Iris pigment epithelial cell (primary cell): ENCODE measurements at regions not wholly inside any gene's neighbourhood (a gene's known extent, or its start where the extent isn't known, plus 50 kb on each side); places are given as distances from the start of the nearest gene placed in this dataset.

Experiments
- DNase-seq: peaks from one replicate; pipeline ENCODE4 v3.0.0-alpha.2; 2011; ENCODE audit warnings: low read depth

DNA sequence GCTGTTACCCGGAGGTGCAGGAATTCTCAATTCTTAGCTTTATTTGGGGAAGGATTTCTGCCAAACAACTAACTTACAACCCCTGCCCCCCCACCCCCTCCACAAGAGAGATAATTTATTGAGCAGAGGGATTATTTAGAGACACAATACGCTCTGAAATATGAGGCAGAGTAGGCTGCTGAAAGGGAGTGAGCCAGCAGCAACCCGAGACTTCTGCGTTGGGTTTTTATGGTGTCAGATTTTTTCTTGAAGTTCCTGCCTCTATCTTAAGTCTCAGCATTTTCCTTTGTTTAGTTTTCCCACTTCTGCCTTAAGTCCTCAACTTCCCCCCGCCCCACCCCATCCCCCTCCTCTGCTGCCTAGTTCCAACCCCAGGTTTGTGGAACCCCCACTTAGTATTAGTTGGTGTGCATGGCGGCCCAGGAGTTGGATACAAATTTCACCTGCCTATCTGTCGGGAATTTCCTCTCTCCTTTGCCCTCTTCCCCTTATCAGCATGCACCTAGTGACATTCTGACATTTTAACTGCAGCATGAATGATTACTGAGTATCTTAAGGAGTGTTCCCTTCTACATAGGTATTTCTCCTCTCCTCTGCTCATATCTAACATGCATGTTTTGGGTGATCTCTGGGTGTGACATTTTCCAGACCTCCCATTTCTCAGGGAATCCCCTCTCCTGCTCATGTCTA is 1635.9 kb upstream of the LRRTM1 start:
- DNase-seq = no peak

DNA sequence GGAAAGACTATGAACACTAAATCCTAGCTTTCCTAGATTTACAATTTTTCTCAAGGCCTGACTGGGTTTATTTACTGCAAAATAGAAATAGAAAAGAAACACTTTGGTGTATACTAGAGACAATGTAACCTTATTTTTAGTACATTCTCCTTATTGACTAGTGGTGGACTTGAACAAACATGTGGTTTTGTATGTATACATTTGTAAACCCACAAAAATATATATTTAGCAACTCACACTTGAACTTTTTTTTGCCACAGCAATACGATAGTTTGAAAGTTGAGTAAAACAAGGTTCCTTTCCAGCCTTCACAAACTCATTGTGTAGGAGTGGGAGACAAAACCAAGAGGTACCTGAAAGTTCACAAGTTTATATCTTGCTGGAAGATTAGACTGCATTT is 1633.4 kb upstream of the LRRTM1 start:
- DNase-seq = no peak

- DNase-seq = no peak
Measured at GRCh38 chr2:81903534-81903933, 1599.0 kb upstream of the LRRTM1 start.

DNA sequence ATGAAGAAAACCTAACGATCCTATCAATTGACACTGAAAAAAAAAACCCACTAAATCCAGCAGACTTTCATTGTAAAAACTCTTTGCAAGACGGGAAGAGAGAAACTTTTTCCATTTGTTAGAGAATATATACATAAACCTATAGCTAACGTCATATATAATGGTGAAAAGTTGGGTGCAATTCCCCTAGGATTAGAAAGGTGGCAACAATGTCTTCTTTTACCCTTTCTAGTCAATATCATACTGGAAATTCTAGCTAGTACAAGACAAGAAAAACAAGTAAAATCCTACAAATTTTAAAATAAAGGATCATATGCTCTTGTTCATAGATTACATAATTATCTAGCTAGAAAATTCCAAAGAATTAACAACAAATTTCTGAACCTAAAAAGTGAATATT is 1596.5 kb upstream of the LRRTM1 start:
- DNase-seq = no peak

GRCh38 chr2:81895620-81896250 is 1591.2 kb upstream of the LRRTM1 start:
- no peak for DNase-seq

DNA sequence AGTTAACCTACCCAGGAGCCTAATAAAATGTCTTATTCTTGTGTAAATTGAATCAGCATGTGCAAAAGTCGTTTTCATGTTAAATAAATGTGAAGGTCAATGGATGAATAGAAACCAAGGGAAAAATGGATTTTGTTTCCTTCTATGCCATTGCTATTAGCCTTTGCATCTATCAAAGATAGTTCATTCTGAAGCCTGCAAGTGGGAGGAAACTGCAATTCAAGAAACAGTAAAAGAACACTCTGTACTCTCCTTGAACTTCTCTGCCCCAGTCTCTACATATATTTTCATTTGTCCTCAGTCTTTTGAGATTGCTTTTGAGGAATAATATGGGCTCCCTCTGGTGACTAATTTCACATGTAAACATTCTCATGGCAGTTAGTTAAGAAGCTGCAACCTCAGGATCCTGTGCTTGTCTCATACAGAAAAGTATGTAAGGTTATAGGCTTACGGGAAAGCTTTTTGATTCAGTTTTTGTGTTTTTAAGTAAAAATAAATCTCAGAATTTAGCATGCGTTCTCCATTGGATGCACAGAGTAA is 1590.0 kb upstream of the LRRTM1 start:
- no peak for DNase-seq

DNA sequence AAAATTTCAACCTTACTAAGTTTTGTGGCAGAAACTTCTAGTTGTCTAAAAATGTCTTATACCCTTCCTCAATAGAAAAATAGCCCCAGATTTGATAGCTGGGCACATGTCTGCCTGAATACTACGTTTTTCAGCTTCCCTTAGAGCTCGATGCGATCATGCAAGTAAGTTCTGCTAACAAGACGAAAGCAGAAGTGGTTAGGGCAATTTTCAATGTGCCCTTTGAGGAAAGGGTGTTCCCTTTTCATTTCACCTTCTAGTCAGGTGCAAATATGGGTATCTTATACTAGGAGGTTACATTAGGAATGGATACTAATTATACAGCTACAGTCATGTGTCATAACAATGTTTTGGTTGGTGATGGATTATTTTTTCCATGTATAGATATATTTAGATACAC is 1572.1 kb upstream of the LRRTM1 start:
- no peak for DNase-seq

GRCh38 chr2:81872006-81872405 is 1567.5 kb upstream of the LRRTM1 start:
- no peak for DNase-seq

DNA sequence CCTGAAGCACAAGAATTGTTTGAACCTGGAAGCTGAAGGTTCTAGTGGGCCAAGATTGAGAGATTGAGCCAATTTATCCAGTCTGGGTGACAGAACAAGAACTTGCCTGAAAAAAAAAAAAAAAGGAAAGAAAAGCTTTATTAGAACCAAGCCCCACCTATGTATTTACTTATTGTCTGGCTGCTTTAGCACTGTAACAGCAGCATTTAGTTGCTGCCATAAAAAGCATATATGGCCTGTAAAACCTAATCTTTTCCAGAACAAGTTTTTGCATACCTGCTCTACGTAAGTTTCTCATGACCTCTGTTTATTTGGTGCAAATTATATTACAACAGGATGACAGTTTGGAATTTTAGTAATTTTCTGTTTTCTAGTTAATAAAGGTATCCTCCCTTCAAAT is 1565.6 kb upstream of the LRRTM1 start:
- no peak for DNase-seq

GRCh38 chr2:81858998-81859397 is 1554.4 kb upstream of the LRRTM1 start:
- DNase-seq = no peak

- no peak for DNase-seq
Measured at GRCh38 chr2:81853341-81853740, 1548.8 kb upstream of the LRRTM1 start.

GRCh38 chr2:81852651-81853050 is 1548.1 kb upstream of the LRRTM1 start:
- no peak for DNase-seq

DNA sequence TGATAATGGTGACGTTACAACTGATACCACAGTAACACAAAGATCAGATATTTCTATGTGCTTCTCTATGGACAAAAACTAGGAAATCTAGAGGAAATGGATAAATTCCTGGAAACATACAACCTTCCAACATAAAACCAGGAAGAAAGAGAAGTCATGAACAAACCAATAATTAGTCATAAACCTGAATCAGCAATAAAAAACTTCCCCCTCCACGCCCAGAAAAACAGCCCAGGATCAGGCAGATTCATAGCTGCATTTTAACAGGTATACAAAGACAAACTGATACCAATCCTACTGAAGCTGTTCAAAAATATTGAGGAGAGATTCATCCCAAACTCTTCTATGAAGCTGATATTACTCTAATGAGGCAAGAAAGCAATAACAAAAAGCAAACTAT is 1535.2 kb upstream of the LRRTM1 start:
- no peak for DNase-seq

- DNase-seq = no peak
Measured at GRCh38 chr2:81835321-81836000, 1530.9 kb upstream of the LRRTM1 start.

DNA sequence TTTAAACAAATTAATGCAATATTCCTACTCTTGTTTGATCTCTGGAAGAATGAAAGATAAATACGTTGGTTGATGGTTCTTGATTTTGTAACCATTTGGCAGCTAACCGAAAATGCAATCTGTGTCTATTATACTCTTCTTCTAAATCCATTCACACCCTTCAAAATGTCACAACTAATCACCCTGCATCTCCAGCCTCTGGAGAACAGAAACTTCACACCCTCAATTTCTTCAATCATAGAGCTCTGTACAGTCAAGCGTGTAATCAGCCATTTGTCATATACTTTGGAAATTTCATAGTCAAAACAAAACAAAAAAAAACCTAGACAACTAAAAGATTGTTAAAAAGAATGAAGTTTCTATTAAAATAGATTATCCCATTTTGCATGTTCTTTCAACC is 1482.3 kb upstream of the LRRTM1 start:
- DNase-seq = no peak

DNA sequence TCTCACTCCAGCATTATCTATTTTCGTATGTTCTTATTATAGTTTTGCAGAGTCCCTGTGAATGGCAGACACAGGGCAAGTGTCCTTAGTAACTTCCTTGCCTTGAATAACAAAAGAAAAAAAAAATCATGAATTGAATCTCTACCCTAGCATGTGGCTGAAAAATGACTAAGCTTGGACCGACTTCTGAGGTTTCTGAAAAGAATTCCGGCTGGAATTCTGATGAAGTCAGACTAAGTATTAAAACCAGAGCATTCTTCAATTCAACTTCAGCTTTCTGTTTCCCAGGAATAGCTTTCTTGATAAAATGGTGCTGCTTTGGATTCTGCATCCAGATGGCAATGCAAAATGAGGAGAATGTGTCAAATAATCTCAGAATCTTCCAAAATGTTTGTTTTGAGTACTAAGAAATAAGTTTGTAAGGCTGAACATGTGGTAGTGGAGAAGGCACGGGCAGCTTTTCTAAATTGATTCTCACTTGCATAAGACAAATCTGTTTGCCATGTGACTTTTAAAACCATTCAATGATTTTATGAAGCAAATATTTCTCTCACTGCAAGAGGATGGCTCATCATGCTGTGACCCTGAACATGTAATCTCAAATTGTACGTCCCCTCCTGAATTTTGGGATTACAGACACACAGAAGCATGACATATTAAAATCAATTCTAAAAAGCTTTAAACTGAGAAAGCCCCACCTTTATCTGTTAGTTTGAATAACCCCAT is 1462.8 kb upstream of the LRRTM1 start:
- DNase-seq = no peak

DNA sequence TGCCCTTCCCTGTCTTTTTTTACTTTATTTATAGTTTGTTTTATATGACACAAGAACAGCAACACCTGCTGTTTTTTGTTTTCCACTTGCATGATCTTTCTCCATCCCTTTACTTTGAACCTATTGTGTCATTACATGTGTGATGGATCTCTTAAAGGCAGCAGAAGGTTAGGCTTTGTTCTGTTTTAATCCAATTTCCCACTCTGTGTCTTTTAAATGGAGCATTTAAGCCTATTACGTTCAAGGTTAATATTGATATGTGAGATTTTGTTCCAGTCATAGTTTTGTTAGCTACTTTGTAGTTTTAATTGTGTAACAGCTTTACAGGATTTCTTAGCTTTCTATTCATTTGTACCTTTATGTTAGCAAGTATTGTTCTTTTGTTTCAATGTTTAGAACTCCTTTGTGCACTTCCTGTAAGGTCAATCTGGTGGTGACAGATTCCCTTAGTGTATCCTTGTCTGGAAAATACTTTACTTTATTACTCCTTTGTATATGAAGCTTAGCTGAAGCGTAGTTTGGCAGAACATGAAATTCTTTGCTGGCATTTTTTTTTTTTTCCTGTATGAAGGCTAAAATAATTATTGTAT is 1443.0 kb upstream of the LRRTM1 start:
- no peak for DNase-seq

DNA sequence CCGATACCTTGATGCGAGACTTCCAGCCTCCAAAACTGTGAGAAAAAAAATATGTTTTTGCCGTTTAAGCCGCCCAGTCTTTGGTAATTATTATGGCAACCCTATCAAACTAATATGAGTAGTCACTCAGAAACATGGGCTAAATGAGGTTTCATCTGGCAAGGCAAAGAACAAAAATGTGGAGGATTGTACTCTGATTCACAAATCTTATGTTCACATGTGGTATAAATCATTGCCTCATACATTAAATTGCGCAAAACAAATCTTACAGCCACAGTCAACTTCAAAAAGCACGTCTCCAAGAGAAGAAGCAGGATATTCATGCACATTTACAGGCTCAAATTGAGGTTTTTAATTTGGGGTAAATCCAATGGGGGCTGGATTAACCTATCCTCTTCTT is 1435.4 kb upstream of the LRRTM1 start:
- no peak for DNase-seq

- DNase-seq = no peak
Measured at GRCh38 chr2:81734981-81735380, 1430.4 kb upstream of the LRRTM1 start.

DNA sequence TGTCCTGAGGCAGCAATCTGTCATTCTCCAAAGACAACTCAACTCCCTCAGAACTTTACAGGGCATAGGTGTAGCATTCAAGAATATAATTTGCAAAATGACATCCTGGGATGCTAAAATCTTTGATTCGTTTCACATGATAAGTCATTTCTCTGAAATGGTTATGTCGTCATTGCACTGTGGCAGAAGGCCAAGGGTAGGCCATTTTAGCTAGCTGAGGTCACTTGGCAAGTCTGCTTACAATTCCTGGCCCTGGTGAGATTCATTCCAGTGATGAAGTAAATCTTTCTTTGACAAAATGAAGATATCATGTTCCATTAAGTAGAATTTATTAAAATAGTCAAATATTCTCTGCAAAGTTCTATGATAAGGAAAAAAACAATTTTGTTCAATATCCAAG is 1410.3 kb upstream of the LRRTM1 start:
- DNase-seq = no peak

DNA sequence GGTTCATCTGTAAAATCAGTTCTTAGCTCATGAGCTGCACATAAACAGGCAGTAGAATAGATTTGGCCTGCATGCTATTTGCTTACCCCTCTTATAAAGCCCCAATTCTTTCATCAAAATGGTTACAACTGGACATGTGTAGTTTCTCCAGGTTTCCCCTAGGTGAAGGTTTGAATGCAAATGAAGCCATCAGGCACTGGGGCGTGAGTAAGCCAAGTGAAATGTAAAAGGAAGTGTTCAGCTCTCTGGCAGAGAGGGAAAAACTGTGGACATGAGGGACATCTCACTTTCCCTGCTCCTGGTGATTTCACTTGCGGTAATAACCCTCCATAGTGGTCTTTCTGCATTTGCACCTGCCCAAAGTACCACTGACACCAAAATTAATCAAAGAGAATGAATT is 1402.3 kb upstream of the LRRTM1 start:
- no peak for DNase-seq

- DNase-seq = no peak
Measured at GRCh38 chr2:81703831-81704230, 1399.3 kb upstream of the LRRTM1 start.
